ENCODE measurements at regions not wholly inside any gene's neighbourhood (a gene's known extent, or its start where the extent isn't known, plus 50 kb on each side); places are given as distances from the start of the nearest gene placed in this dataset.

DNA sequence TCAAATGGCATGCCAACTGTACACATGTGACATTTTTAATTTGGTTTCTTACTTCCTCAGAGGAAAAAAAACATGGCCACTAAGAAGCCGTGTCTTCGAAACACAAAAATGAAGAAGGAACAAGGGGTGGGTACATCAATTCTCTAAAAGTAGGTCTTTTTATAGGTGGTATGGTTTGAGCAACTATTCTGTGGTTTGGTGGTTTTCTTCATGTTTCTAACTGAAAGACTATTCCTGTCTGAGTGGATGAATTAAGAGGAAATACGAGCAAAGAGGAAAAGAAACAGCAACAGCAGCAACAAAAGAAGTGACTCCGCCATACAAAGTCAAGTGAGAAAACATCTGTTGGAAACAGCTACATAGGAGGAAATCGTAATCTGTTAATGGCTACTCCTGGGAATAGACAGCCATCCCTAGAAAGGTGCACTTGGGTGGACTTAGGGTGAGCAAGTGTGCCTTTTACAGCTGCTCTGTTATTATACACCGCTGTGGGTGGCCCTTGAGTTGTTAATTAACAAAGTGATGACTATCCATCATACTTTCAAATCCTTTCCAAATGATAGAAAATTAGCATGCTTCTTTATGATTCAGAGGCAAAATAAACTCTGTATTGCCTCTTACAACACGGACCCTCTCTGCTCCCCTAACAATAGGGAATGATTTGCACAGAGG lies 575.8 kb downstream of the TLE1 start:
- peak; percentile 12 for DNase-seq (ENCODE audit: low read depth)

GRCh38 chr9:81112627-81113452 lies 576.5 kb downstream of the TLE1 start:
- no peak for DNase-seq (ENCODE audit: low read depth)

DNA sequence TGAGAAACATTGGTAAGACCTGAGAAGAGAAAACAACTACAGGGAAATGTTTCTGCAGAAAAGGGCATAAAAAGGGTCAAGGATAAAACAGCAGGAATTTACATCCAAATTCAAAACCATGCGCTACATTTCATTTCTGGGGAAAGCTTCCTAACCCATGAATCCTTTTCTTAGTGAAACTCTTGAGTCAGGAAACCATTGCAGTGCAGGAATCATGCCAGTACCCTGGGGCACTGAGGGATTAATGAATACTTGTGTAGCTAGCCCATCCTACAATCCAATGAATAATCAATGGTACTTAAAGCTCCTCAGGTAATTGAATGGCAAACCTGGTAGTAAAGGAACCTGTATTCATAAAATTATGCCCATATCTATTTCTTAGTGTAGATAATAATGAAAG lies 580.5 kb downstream of the TLE1 start:
- DNase-seq (ENCODE audit: low read depth), result no peak

- DNase-seq (ENCODE audit: low read depth), result no peak
Measured at GRCh38 chr9:81108391-81108790, 581.0 kb downstream of the TLE1 start.

DNA sequence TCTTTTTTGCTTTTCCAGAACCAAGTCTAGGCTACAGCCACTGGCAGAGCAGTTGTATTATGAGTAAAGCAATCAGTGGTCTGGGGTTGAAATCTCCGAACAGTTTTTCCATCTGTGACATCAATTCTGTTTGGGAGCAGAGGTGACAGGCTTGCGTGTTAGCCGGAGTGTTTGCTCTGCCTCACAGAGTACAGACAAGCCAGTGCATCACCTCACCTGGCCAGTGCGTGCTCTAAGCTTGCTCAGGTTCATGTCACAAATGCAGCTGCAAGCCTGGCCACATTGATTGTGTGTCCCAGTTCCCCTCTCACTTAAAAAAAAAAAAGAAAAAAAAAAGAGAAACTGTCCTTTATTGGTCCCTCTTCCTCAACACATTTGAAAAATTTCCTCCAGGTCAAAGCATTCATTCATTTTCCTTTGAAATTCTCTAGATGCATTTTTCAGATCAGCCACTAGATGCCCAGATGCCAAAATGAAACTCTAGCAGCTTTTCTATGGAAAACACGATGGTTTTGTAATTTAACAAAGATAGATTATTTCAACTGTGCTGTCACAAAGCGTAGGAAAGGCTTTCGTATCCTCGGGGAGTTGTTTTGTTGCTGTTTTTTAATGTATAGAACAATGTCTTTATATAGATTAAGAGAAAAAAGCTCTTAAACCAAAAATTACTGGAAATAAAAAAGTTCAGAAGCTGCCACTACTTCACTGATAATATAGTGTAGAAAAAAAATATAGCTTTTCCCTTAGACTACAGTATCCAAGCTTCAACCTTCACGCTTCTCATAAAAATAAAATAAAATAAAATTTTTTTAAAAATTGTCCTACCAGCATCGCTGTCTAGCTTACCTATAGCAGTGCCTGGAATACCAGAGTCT lies 585.5 kb downstream of the TLE1 start:
- DNase-seq (ENCODE audit: low read depth), result no peak

DNA sequence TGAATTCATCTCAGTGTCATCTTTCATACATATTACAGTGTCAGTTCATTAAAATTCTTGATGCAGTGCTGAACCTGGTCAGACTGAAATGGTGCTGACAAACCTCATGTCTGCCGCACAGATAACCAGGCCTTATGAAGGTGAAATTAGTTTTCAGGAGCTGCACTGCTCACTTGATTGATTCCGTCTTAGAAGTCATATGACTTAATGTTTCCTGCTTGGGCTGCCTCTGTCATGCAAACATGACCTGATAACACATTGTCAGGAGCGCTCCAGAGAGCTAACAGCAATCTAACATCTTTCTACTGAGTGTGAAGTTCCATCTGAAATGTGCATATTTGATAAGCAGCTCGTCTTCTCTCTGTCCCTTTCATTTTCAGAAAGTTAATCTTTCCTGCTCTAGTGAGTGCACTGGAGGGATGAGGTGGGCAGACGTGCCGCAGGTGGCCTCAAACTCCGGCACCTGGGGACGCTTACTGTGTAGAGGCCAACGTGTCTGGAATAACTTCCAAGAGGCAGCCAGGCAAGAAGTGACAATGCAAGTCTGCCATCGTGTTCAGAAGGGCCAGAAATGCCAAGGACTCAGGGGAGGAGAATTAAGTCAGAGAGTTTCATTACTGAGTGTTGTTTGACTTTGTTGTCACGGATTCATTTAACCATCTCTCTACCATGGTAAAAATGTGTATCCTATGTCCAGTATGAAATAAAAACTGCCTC lies 592.1 kb downstream of the TLE1 start:
- DNase-seq (ENCODE audit: low read depth), result no peak

DNA sequence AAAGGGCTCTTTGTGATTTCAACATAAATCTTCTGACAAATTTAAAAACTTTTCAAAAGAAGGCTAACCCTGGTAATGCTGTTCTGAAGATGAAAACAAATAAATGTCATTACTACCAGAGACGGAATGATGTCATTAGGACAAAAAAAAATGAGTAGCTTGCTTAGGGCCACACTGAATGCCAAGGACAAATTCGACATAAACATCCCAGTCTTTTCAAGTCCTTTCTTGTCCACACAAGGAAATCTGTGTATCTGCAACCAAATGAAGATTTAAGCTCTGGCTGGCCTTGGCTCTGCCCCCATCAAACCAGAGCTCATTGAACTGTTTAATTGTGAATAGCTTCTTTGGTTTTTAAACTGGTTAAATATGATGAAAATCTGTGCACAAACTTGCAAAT lies 592.7 kb downstream of the TLE1 start:
- DNase-seq (ENCODE audit: low read depth), result no peak

DNA sequence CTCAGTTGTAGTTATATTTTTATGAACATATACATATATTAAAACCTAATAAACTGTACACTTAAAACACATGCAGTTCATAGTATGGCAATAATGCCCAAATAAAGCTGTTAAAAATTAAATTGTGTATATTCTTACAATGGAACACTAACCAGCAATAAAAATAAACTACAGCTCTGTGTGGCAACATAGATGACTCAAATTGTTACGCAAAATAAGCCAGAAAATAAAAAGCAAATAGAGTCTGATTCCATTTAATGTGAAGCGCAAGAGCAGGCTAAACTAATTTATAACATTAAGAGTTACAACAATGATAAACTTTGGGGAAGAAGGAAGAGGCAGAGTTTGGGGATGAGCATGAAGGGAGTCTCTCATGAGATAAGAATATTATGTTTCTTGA lies 597.3 kb downstream of the TLE1 start:
- peak; percentile 33 for DNase-seq (ENCODE audit: low read depth)

DNA sequence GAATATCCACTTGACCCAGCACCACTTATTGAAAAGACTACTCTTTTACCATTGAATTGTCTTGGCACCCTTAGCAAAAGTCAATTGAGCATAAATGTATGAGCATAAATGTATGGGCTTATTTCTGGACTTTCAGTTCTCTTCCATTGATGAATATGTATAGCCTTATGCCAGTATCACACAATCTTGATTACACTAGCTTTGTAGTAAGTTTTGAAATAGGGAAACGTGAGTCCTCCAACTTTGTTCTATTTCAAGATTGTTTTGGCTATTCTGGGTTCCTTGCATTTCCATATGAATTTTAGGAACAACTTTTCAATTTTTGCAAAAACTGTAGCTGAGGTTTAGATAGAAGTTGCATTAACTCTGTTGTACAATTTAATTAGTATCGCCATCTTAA lies 601.0 kb downstream of the TLE1 start:
- no peak for DNase-seq (ENCODE audit: low read depth)

- no peak for DNase-seq (ENCODE audit: low read depth)
Measured at GRCh38 chr9:81086416-81086815, 602.9 kb downstream of the TLE1 start.

GRCh38 chr9:81083854-81084512 lies 605.4 kb downstream of the TLE1 start:
- DNase-seq (ENCODE audit: low read depth), result peak; percentile 66

- peak; percentile 35 for DNase-seq (ENCODE audit: low read depth)
Measured at GRCh38 chr9:81083067-81083466, 606.3 kb downstream of the TLE1 start.

DNA sequence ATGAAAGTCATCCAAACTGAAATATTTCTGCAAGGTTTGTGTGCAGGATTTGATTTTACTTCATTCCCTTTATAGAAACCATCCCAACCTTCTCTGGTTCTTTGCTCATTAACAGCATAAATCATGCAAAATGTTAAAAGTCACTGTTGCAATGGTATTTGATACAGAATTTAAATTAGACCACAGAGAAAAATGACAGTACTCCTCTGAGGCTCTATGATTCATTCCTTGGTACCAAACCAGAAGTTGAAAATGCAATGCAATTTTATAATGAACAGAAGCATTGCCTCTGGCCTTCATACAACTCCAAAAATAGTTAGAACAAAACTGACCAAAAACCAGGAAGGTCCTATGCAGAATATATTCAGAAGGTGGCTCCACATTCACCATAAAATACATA lies 607.1 kb downstream of the TLE1 start:
- no peak for DNase-seq (ENCODE audit: low read depth)

DNA sequence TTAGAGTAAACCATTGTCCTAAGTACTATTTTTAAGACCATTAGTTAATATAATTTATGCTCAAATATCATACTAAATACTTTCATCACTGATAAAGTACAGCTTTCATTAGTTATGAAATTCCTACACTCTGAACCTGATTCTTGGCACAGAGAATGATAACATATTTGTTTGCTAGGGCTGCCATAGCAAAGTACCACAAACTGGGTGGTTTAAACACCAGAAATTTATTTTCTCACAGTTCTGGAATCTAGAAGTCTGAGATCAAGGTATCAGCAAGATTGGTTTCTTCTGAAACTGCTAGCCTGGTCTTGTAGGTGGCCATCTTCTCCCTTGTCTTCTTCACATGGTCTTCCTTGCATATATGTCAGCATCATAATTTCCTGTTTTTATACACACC lies 608.4 kb downstream of the TLE1 start:
- peak; percentile 19 for DNase-seq (ENCODE audit: low read depth)

- DNase-seq (ENCODE audit: low read depth), result no peak
Measured at GRCh38 chr9:81080185-81080584, 609.2 kb downstream of the TLE1 start.

DNA sequence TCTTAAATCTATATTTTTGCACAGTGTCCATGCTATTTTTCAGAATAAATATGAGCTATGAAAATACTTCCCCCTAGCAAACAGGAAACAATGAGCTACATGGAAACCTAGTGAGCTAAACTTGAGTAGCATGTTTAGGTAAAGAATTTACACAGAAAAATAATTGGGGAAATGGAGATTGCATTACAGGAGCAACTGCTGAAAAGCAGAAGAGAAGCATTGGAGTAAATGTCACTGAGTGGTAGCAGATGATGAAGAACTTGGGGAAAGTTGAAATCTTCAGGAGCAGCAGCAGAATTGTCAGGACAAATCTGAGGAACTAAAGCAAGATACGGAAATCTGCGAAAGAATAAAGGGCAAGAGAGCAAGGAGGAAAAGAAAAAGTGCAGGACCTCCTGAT lies 610.3 kb downstream of the TLE1 start:
- DNase-seq (ENCODE audit: low read depth), result no peak

DNA sequence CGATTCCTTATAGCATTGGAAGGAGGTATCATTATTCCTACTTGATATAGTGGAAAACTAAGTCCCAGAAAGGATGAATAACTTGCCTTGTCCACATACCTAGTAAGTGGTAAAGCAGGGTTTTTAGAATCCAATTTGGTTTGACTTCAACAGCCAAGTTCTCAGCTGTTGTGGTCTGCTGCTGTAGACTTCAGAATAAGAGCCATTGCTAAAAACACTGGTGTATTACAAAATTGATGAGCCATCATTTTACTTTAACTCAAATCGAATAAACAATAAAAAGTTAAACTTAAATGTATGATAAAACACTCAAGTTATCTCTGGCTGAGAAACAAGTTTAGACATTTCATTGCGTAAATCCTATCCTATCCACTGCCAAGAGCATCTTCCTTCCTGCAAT lies 610.8 kb downstream of the TLE1 start:
- no peak for DNase-seq (ENCODE audit: low read depth)

DNA sequence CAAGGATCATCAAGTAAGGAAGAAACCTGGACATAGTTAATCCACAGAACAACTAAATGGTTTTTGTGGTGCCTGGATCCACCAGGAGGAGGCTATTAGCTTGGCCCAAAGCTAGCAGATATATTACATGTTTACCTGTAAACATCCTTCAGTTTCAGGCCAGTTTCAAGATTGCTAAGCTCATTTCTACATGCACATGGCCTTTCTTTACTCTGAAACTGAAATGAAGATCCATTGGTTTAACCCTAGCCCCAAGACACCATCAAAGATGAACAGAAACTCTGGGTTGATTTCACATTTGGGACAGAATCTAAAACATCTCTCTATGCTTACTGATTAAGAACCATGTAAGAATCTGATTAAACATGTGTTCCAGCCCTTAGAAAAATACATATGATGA lies 611.8 kb downstream of the TLE1 start:
- DNase-seq (ENCODE audit: low read depth), result no peak

- DNase-seq (ENCODE audit: low read depth), result no peak
Measured at GRCh38 chr9:81076131-81076530, 613.2 kb downstream of the TLE1 start.

- DNase-seq (ENCODE audit: low read depth), result no peak
Measured at GRCh38 chr9:81074221-81074620, 615.1 kb downstream of the TLE1 start.

- no peak for DNase-seq (ENCODE audit: low read depth)
Measured at GRCh38 chr9:81073821-81074220, 615.5 kb downstream of the TLE1 start.

DNA sequence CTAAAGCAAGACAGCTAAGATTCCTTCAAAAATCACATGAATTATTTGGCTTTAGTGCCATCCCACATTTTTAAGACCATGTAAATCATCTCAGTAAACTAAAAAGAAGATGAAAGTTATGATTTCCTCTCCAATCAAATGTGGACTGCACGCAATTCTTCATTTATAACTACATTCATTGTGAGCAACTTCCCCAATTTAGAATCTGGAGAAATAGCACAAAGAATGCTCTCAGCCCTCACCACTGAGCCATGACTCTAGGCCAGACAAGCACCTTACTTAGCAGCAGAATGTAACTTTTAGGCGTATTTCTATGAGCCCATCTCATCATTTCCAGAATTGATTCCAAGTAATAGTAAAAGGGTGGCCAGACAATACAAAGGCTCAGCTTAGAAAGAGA lies 616.6 kb downstream of the TLE1 start:
- DNase-seq (ENCODE audit: low read depth), result no peak
